Activated CD4-positive, alpha-beta T cell treated with anti-CD3 and anti-CD28 coated beads, Interleukin-2, Interleukin-4, amounts not matched to agents 100 ng/mL and 50 ng/mL, durations not matched to agents 16 hours and 8 hours (primary cell): ENCODE measurements at regions not wholly inside any gene's neighbourhood (a gene's known extent, or its start where the extent isn't known, plus 50 kb on each side); places are given as distances from the start of the nearest gene placed in this dataset.

ENCODE experiments used
- DNase-seq: peaks from one replicate; pipeline ENCODE4 v3.0.0-alpha.2; 2020; ENCODE audit warnings: low spot score

DNA sequence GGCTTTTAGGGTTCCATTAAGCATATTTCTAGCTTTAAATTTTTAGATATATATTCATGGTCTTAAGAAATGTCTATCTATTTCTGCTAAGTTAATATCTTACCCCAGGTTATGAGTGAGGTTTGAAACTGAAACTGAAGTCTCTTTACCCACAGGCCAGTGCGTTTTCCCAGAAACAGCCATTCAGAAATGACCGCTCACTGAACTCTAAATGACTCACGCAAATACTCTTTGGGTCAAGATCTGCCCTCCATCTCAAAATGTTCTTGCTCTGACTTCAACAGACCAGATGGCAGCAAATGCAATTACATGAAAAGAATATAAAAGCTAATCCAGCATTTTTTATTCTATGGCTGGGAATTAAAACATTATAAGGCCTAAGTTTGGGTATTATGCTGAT, 315.2 kb downstream of the TDRD15 start:
- DNase-seq, result no peak

DNA sequence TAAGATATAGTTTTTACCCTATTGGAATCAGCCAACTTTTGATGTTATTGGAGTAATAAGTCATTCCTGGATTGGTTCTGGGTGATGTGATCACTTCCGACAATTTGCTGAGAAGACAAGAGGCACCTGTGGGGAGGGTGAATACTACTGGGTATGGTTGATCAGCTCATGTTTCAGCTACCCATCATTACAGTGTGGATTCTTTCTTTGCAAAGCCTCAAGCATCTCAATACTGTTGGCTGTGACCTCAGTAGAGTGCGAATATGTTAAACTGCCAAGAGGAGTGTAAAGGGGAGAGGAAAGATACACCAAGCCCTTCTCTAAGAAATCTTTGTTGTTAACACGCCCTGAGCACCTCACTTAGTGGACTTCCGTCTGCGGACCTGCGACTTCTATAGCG, 317.7 kb downstream of the TDRD15 start:
- no peak for DNase-seq

DNA sequence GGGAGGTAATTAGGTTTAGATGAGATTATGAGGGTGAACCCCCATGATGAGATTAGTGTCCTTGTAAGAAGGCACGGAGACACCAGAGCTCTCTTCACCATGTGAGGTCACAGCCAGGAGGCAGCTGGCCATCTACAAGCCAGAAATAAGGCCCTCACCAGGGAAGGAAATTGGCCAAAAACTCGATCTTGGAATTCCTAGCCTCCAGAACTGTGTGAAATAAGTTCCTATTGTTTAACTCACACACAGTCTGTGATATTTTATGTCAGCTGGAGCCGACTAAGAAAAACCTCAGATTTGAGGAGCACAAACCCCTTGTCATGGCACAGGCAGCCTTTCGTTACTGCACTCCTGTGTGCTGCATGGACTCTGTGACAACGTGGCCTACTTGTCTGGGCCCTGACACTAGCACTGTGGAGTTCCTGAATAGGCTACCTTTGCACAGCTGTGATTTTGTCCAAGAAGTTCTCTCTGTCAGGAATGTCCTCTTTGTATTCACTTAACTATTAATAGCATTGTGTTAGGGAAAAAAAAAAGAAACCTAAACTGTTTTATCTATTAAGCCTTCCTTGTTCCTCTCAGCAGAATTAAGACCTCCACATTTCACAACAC, 319.8 kb downstream of the TDRD15 start:
- no peak for DNase-seq

DNA sequence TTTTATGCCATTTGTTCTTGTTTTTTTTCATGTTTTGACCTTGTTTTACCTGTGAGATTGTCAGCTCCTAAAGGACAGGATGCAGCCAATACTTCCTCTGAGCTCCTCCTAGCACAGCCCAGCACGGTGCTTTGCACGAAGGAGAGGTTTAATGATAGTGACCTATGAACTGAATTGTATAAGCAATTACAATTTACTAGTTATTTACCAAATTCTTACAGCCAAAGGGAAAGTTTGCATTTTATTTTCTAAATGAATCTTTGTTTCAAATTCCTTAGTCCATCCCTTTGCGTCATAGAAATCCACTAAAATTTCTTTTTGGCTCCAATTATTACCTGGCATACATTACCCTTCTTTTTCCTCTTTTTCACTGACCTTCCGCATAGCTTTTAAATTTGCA, 326.1 kb downstream of the TDRD15 start:
- no peak for DNase-seq

DNA sequence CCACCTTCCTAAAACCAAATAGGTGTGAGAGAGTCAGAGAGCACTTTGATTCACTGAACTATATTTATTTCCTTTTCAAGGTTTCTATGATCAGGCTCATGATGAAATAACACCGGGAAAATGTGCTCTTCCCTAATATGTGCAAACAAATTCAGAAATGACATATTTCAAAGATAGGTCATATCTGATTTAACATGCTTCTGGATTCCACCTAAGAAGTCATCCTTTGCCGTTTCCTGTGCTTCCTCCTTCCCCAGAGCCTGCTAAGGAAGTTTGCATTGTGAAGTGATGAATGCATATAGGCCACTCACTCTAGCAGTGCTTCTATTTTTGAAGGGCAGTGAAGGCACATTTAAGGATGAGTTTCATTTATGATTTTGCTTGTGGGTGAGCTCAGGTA, 327.6 kb downstream of the TDRD15 start:
- no peak for DNase-seq

DNA sequence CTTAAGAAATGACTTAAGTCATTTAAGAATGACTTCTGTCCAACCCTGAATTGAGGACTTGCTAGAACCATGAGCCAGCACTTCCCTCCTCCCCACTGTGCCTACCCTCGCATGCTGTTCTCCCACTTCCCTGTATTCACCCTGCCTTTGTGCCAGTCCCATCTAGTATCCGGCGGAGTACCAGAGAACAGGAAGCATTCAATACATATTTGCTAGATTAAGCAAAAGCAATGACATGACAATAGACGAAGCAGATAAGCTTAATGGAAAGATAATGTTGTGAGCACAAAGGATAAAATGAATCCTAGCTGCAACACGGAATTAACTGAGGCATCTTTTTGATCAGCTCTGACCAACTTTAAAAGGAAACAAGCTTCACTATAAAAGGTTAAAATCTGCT, 328.5 kb downstream of the TDRD15 start:
- no peak for DNase-seq

DNA sequence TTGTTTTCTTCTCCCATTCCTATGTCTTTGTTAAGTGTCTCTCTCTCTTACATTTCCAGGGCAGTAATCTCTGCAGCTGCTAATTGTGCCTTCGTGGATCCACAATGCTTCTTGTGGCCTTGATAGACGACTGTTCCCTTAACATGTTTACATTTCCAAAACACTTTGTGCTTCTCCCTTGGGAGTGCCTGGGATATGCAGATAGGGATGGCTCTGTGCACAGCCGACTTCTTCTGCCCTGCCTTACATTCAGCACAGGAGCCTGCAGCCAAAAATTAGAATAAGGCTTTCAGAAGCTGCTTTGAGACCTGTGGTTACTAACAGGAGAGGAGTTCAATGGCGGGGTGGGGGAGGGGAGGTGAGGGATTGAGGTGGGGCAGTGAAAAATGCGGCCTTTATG, 328.9 kb downstream of the TDRD15 start:
- DNase-seq, result no peak

DNA sequence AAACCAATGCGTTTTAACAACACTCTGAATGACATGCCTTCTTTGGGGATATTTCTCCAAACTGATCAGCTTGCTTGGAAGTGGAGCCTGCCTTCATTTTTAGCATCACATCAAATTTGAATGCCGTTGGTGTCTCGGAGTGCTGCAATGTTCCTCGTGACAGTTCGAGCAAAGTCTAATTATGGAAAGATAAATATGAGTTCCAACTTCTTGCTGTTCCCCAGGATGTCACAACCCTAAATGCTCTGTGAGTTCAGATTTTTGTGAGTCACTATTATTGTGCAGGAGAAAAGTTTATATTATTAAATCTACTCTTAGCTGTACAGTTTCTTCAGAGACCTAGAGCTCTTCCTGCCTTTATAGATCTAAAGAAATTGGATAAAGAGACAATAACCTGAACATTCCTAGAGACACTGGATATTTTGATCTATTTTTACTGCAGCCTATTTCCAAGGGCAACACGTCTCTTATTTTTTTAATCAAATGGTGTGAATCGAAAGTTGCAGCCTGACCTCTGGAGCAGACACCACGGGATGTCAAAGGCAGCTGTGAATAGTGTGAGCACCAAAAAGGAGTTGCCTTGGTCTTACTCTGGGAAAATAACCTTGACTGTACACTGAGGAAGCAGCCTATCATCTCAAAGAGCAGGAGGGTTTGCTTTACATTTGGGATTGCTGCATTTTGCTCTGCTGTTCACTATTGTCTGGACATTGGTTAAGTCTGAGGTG, 330.1 kb downstream of the TDRD15 start:
- DNase-seq, result no peak

DNA sequence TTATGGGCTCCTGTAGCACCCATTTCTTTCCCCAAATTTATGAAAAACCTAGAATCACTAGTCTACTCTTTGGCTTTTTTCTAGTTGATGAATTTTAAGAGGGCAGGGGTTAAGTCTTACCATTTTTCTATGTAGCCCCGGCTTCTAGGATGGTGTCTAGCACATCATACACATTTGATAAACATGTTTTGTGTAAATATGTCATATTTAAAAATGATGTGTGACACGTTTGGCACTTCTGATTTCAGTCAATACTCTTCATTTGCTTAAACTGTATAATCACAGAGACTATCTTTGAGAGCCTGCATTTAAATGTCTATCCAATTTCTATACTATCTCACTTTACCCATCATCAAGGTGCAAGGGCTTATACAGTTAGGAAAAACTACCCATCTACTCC, 331.1 kb downstream of the TDRD15 start:
- no peak for DNase-seq

DNA sequence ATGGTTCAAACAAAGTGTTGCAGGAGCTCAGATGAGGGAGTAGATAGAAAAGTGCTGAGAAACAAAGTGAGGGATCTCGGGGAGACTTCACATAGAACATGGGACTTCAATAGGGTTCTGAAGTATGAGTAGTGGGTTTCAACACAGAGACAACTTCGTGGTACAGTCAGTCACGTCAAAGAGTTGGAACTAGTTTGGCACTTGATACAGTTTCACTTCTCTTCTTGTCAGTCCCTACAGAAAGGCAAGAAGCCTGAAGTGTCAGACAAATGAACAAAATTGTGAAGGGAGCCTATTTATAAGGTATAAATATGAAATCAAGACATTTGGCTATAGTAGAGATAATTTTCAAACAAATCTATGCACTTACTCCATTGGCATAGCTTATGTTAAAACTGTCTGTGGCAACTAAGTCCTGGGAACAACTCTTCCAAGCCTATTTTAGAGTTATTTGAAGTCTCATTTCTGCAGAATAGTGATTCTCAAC, 338.0 kb downstream of the TDRD15 start:
- DNase-seq, result no peak

DNA sequence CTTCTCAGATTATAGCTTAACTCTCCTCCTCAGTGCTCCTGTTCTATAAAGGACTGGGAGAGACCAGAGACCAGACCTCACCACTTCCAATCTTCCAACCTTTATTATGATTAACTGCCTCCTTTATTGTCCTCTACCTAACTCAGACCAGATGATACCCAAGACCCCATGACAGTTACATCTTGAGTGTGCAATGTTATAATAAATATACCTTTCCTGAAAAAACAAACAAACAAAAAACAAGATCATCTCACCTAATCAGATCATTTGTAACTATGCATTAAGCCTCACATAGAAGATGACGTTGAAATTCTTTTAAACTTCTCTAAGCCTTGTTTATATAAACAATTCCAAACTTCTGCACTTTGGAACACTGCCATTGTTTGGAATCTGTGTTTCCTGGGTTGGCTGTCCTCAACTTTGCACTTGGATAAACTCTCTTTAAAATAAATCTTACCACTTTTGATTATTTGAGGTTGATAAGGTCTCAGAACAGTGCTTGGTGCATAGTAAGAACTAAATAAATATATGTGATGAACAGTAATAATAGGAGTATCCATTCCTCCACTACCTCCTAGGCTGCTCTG, 342.7 kb downstream of the TDRD15 start:
- DNase-seq, result no peak

DNA sequence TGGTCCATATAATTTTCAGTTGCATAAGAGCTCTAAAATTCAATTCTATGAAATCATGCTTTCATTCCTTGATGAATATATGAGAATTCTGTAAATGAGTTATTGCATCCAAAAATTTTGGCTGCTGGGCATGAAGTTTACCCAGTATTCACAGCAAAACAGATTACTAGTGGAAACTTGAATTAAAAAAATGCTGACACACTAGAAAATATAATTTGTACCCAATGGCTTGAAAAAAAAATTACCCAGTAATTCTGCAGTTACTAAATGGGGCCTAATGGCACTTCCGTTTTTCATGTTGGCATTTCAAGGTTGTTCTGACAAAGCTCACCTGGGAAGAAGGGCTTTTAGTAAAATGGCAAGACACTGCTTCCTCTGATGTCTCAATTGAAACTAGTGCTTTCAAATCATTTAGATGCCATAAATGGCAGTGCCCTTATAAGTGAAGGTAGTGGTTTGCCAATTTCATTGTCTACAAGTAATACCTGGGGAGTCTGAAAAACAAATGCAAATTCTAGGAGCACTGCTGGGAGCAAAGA, 343.6 kb downstream of the TDRD15 start:
- DNase-seq, result no peak

DNA sequence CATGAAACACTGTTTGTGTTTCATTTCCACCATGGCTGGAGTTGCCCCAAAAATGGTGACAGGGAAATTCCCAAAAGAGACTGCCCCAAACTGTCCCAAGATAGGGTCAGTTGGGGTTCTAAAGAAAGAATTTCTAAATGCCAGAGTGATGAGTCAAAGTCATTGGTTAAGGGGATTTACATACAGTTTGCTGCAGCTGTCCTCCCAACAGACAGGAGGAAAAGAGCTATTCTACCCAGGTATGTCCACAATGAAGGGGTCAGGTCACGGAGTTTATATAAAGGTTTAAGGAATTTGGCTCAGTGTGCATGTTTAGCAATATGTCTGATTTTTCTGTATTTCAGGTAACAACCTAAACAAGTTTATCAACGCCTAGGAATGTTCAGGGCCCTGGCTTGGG, 344.1 kb downstream of the TDRD15 start:
- DNase-seq, result no peak

DNA sequence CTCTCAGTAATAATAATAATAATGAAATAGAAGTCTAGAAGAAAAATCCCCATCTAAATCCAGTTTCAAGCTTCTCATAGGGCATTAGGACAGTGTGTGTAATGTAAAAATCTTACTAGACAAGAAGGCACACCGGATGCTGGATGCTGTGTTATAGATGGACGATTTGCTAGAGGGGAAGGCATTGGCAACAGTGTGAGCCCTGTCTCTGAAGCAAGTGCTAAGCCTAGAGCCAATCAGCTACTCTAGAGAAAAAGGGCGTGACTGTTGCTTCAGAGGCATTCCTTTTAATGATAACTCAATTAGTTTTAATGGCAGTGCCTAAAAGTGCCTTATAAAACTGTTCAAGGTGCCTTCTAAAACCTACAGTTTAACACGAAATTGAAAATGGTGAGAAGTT, 344.9 kb downstream of the TDRD15 start:
- DNase-seq, result no peak

DNA sequence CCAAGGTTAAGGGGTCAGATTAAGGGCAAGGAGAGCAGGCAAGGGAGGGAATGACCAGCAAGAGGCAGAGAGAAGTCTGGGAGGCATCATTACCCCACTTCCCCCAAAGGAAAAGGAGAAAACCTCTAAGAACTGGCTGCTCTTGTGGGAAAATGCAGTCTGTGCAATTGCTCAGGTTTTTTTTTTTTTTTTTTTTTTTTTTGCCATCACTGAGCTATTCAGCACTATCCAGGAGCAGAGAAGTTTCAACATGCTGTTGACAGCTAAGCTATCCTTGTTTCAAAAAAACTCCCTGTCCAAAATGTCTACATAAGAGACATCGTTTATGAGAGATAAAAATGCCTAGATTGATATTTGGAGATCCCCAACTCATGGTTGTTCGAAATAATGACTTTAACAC, 345.4 kb downstream of the TDRD15 start:
- DNase-seq, result no peak

DNA sequence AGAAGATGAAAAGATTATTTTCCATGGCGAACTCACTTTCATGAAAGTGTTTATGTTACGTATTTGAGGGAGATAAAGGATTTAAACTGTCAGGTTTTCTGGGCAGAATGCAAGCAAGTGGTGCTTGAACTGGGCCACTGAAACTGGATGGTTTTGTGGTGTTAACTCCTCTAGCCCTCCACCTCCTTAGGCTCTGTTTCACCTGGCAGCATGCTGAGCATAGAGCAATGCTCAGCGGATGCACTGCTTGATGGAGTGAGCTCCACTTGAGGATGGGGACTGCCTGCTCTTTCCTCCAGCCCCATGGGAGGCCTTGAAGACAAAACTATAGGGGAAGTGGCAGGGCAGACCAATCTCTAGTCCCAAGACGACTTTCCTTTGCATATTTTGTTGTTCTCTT, 345.8 kb downstream of the TDRD15 start:
- no peak for DNase-seq

DNA sequence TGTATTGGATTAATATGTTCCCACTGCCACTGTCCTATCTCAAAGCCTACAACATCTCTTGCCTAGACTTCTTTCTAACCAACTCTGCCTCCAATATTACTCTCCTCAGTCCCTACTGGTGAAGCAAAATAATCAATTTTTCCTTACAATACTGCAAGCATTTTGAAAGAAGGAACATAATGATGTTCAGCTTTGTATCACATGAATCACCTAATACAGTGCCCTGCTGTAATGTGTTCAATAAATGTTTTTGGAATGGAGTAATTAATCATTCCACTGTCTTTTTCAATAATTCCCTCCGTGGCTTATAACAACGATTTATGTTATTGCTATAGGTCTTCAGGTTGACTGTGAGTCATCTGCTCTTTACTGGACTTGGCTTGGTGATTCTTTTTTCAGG, 356.4 kb downstream of the TDRD15 start:
- no peak for DNase-seq

DNA sequence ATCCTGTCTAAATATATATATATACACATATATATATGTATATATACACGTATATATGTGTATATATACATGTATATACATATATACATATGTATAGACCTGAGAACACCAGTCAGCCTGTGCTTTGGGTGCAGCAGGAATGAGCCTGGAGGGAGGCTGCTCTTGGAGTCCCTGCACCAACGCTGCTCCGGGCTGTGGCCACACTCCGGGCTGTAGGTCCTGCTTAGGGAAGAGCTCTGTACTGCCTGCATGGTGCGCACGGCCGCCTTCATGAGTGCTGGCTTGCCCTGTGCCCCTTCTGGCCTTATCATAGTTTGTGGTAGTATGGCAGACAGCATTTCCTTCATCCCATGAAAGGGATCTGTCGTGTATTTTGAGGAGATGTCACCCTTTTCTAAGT, 360.9 kb downstream of the TDRD15 start:
- no peak for DNase-seq

DNA sequence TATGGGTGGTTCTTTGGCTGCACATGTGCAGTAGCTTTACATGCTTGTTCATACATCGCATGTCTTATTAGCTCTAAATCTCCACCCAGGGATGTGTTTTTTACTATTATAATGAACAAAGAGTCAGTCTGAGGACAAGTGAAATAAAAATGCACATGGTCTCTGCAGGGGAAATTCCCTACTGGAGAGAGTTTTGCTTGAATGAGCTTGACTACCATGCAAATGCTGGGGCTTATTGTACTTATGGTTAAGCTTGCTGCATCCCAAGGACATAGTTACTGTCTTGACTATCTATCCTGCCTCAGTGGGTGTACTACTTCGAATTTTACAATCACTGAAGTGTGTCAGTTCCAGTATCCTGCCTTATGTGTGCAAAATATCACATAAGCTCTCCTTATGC, 362.7 kb downstream of the TDRD15 start:
- no peak for DNase-seq

DNA sequence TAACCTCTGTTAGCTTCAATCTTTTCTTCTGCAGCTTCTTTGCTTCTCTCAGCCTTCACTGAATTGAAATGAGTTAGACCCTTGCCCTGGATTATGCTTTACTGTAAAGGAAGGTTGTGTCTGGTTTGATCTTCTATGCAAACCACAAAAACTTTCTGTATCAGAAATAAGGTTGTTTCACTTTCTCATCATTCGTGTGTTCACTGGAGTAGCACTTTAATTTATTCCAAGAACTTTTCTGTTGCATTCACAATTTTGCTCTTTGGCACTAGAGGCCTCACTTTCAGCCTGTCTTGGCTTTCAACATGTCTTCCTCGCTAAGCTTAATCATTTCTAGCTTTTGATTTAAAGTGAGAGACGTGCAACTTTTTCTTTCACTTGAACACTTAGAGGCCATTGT, 365.3 kb downstream of the TDRD15 start:
- peak; percentile 2 for DNase-seq

DNA sequence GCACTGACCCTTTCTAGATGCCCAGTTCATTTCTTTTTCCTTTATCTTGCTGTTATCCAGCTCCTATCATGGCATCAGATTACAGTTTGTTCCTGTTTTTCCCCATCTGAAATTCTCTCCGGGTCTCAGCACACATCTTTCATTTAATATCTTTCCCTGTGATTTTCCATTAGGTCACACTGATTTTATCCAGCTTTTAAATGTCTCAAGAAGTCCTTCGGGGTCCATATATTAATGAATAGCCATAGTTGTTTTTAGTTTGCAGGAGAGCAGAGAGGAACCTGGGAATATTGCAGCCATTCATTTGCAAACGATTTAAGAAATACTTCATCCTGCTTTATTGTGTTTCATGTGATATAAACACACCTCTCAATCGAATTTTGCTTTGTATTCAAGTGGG, 374.2 kb downstream of the TDRD15 start:
- DNase-seq, result no peak

DNA sequence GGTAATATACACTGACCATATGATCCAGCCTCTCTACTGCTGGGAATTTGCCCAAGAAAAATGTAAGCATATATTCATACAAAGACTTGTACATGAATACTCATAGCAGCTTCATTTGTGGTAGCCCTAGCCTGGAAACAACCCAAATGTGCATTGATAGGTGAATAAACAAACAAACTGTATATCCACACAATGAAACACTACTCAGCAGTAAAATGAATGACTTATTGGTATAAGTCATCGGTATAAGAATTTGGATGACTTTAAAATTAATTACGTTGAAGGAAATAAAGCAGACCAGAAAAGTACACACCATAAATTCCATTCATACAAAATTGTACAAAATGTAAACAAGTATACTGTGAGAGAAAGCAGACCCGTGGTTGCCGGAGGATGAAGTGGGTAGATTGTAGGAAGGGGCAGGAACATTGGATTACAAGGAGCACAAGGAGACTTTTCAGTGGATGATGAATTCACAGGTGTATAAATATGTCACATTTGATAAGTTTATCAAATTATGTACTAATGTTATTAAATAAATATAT, 376.7 kb downstream of the TDRD15 start:
- DNase-seq, result no peak

DNA sequence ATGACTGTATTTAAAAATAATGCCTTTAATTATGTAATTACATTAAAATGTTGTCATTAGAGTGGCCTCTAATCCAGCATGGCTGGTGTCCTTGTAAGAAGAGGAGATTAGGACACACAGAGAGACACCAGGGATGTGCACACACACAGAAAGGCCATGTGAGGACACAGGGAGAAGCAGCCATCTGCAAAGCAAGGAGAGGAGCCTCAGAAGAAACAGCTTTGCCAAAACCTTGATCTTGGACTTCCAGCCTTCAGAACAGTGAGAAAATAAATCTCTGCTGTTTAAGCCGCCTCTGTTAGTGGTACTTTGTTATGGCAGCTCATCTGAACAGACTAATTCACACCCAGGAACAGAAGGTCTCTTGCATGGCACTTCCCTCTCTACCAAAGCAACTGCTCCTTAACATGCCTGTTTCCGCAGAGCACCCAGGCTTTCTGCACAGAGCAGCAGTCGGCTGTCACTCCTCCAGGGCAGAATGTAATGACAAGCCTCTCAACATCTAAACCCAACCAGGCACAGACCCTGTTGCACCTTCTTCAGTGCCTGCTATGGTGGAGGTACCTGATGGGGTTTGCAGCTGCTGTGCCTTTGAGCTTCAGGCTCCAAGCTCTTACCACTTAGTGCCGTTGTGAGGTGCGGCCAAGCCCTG, 377.7 kb downstream of the TDRD15 start:
- DNase-seq, result no peak
